HG03175 (cell line): ENCODE measurements at regions not wholly inside any gene's neighbourhood (a gene's known extent, or its start where the extent isn't known, plus 50 kb on each side); places are given as distances from the start of the nearest gene placed in this dataset.
"Not testable (repeated sequence)": the region's sequence is repeated elsewhere in the genome, so short reads cannot be mapped to it uniquely, and the experiment has no call there.

Experiments used
- ATAC-seq: cut with Tn5 transposase; IDR thresholded peaks from one replicate; pipeline ENCODE4 v1.9.1; 2021; ENCODE audit warnings: mild to moderate bottlenecking, moderate library complexity; ENCODE audit not compliant: unreplicated experiment

- no peak for ATAC-seq
These were observed 60.2 kb downstream of the THNSL1 start for GRCh38 chr10:25076506-25077177.

GRCh38 chr10:25078658-25079431 lies 62.4 kb downstream of the THNSL1 start:
- no peak for ATAC-seq

- ATAC-seq, result peak; percentile 87
These were observed 64.6 kb downstream of the THNSL1 start for GRCh38 chr10:25080880-25081581.

GRCh38 chr10:25082276-25083204 lies 66.1 kb downstream of the THNSL1 start:
- ATAC-seq, result no peak

GRCh38 chr10:25083546-25084111 lies 67.2 kb downstream of the THNSL1 start:
- no peak for ATAC-seq

GRCh38 chr10:25084447-25084846 lies 68.0 kb downstream of the THNSL1 start:
- no peak for ATAC-seq

- ATAC-seq, result no peak
These were observed 78.2 kb downstream of the THNSL1 start for GRCh38 chr10:25094590-25094989.

- ATAC-seq, result no peak
These were observed 77.0 kb upstream of the GPR158 start for GRCh38 chr10:25097669-25098411.

GRCh38 chr10:25100141-25100540 lies 74.7 kb upstream of the GPR158 start:
- no peak for ATAC-seq

GRCh38 chr10:25101461-25102146 lies 73.2 kb upstream of the GPR158 start:
- ATAC-seq, result no peak

- no peak for ATAC-seq
These were observed 72.5 kb upstream of the GPR158 start for GRCh38 chr10:25102147-25102822.

- no peak for ATAC-seq
These were observed 71.1 kb upstream of the GPR158 start for GRCh38 chr10:25103703-25104102.

- no peak for ATAC-seq
These were observed 70.4 kb upstream of the GPR158 start for GRCh38 chr10:25104441-25104840.

- ATAC-seq, result no peak
These were observed 69.5 kb upstream of the GPR158 start for GRCh38 chr10:25105262-25105661.

- no peak for ATAC-seq
These were observed 69.0 kb upstream of the GPR158 start for GRCh38 chr10:25105743-25106260.

- no peak for ATAC-seq
These were observed 67.0 kb upstream of the GPR158 start for GRCh38 chr10:25107756-25108155.

- ATAC-seq, result not testable (repeated sequence)
These were observed 64.9 kb upstream of the GPR158 start for GRCh38 chr10:25109896-25110295.

- ATAC-seq, result no peak
These were observed 62.8 kb upstream of the GPR158 start for GRCh38 chr10:25112016-25112415.
